ENCODE measurements at regions not wholly inside any gene's neighbourhood (a gene's known extent, or its start where the extent isn't known, plus 50 kb on each side); places are given as distances from the start of the nearest gene placed in this dataset.

DNA sequence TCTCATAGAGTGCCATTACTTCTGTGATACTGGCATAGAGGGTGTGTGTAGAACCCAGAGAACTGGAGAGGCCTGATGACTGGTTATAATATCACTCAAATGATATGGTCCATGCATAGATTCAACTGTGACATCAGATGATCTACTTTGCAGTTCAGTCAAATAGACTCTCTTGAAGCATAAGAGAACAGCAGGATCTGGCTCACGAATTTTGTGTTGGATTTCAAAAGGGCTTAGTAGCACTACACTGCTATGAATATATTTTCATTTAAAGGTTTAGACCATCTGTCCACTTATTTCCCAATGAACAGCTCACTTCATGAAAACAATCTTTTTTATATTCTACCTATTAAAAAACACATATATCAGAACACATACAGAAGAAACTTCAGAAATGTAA is 119.7 kb downstream of the KIF2B start:
- H4K5ac ChIP-seq (ENCODE audit: insufficient read length, low read depth, low read length) = no peak overlapping the region
- no peaks in the 10 kb centered on the region for H3K4me1 ChIP-seq (replicated peaks in 1 of 4; ENCODE audit: control insufficient read depth in 3 of 4, insufficient read depth in 4 of 4, low read length in 3 of 4)
- no peak for FAIRE-seq
- no peak overlapping the region for H3K4me2 ChIP-seq (ENCODE audit: insufficient read depth in 1 of 2, low read depth in 2 of 2, low read length in 2 of 2)
- no peak overlapping the region for H2BK12ac ChIP-seq (ENCODE audit: low read depth, low read length)
- POLR2A ChIA-PET (ENCODE audit: partially characterized antibody) = no interaction called here
- no peak overlapping the region for H3K14ac ChIP-seq (ENCODE audit: insufficient read length)
- no peak overlapping the region for H3K9ac ChIP-seq (replicated peaks in 1 of 4; ENCODE audit: extremely low read depth in 1 of 4, low read depth in 3 of 4, low read length in 3 of 4)
- H3K18ac ChIP-seq (ENCODE audit: extremely low read depth, low read length) = no peak overlapping the region
- no peak overlapping the region for H2BK15ac ChIP-seq (ENCODE audit: low read length)
- H3K36me3 ChIP-seq (ENCODE audit: control insufficient read depth in 2 of 4, insufficient read depth in 4 of 4, low read length in 3 of 4) = no peaks in the 10 kb centered on the region
- H3K56ac ChIP-seq (replicated peaks; ENCODE audit: insufficient read length, low read depth, low read length) = no peak overlapping the region
- no peak overlapping the region for H2BK5ac ChIP-seq (ENCODE audit: low read depth, low read length)
- no peak overlapping the region for H2AFZ ChIP-seq (ENCODE audit: low read length)
- CTCF ChIA-PET (ENCODE audit: partially characterized antibody) = interaction anchor here (0.9 to 1.1 kb wide), 2 partner anchors 429 to 909 kb away, joined by 3 read pairs; no protein-coding TSS in a partner anchor
- no peak overlapping the region for H4K8ac ChIP-seq (ENCODE audit: extremely low read depth, insufficient read depth, low read length)
- no peak for DNase-seq (ENCODE audit: low read depth in 1 of 2, low spot score in 2 of 2)
- H3K27me3 ChIP-seq (replicated peaks in 1 of 4; ENCODE audit: control insufficient read depth in 3 of 4, extremely low read depth in 1 of 4, insufficient read depth in 3 of 4, low read length in 3 of 4) = no peaks in the 10 kb centered on the region
- no peaks in the 10 kb centered on the region for H3K79me2 ChIP-seq (ENCODE audit: control insufficient read depth in 1 of 2, insufficient read depth in 2 of 2, low read length in 2 of 2)
- 76% methylated on average over 1 of the region's 1 CpG; no CpG with 5 or more reads in 1 of the 2 experiments for WGBS, 2 experiments (ENCODE audit: extremely low coverage in 1 of 2, insufficient coverage in 1 of 2, insufficient read length in 1 of 2, insufficient replicate concordance in 2 of 2, low coverage in 1 of 2, low lambda C conversion rate in 2 of 2, missing lambda C conversion rate in 1 of 2)
- no peaks in the 10 kb centered on the region for H3K79me1 ChIP-seq (ENCODE audit: low read depth, low read length)
- no peak overlapping the region for H3K23ac ChIP-seq (ENCODE audit: insufficient read length)
- H2BK120ac ChIP-seq (replicated peaks; ENCODE audit: low read depth, low read length) = no peak overlapping the region
- no peaks in the 10 kb centered on the region for H3K9me3 ChIP-seq (ENCODE audit: insufficient read depth in 2 of 2, low read depth in 1 of 2, low read length in 1 of 2)
- H2AK5ac ChIP-seq (ENCODE audit: low read depth, low read length) = no peak overlapping the region
- no peak overlapping the region for H3K4ac ChIP-seq (replicated peaks; ENCODE audit: insufficient read length, low read depth, low read length)
- H4K20me1 ChIP-seq (replicated peaks in 1 of 2; ENCODE audit: control insufficient read depth in 1 of 2, insufficient read depth in 2 of 2, low read length in 2 of 2) = no peaks in the 10 kb centered on the region
- no peak overlapping the region for H3K4me3 ChIP-seq (ENCODE audit: extremely low read depth in 1 of 4, insufficient read depth in 2 of 4, low read depth in 3 of 4, low read length in 4 of 4)
- H3K23me2 ChIP-seq (ENCODE audit: low read depth, low read length) = no peaks in the 10 kb centered on the region
- H2BK20ac ChIP-seq (ENCODE audit: low read length) = no peak overlapping the region
- no peak overlapping the region for H4K91ac ChIP-seq (replicated peaks; ENCODE audit: insufficient read length, low read length)
- no peak overlapping the region for H3K27ac ChIP-seq (ENCODE audit: low read depth, low read length)
- TF ChIP-seq TAF1 (IDR thresholded peaks at IDR 0.05; ENCODE audit: low read depth, low read length) (no peak), KDM5A (IDR thresholded peaks at IDR 0.05; ENCODE audit: low read length) (no peak), MAX (IDR thresholded peaks at IDR 0.05) (no peak), SIX5 (IDR thresholded peaks at IDR 0.05; ENCODE audit: low read depth, low read length) (no peak), CHD1 (IDR thresholded peaks at IDR 0.05; ENCODE audit: low read depth, low read length) (no peak), ASH2L (IDR thresholded peaks at IDR 0.05; ENCODE audit: low read length) (no peak), RNF2 (IDR thresholded peaks at IDR 0.05; ENCODE audit: borderline replicate concordance, low read depth, low read length, missing control alignments, poor library complexity, severe bottlenecking) (no peak), SIN3A (conservative IDR thresholded peaks at IDR 0.05 in 1 of 2, IDR thresholded peaks at IDR 0.05 in 1 of 2; ENCODE audit: low read depth in 1 of 2, low read length in 2 of 2) (no peak), BCL11A (IDR thresholded peaks at IDR 0.05; ENCODE audit: low read depth in 2 of 2, low read length in 2 of 2) (no peak), BACH1 (IDR thresholded peaks at IDR 0.05; ENCODE audit: low read length) (no peak), EP300 (IDR thresholded peaks at IDR 0.05; ENCODE audit: borderline replicate concordance in 1 of 2, low read depth in 2 of 2, low read length in 2 of 2) (no peak), CEBPB (IDR thresholded peaks at IDR 0.05; ENCODE audit: low read depth, low read length) (no peak), SRF (IDR thresholded peaks at IDR 0.05; ENCODE audit: low read depth, low read length) (no peak), TAF7 (optimal IDR thresholded peaks at IDR 0.05; ENCODE audit: borderline replicate concordance, low read depth, low read length) (no peak), SP4 (IDR thresholded peaks at IDR 0.05; ENCODE audit: low read length) (no peak)
